T-helper 17 cell (primary cell): ENCODE measurements at regions not wholly inside any gene's neighbourhood (a gene's known extent, or its start where the extent isn't known, plus 50 kb on each side); places are given as distances from the start of the nearest gene placed in this dataset.

Experiments
- ATAC-seq: fragments of 150-1000 bp; cut with Tn5 transposase; 2 replicates; pipeline ENCODE4 v1.10.0; 2021; ENCODE audit warnings: mild to moderate bottlenecking, moderate library complexity
- DNase-seq, 3 donors: peaks; one replicate each; pipeline versions ENCODE4 v3.0.0 to v3.0.0-alpha.2; 2020 to 2021
- H3K9me3 ChIP-seq: one replicate; pipeline ENCODE4 v1.7.0; 2013; ENCODE audit warnings: low read length, mild to moderate bottlenecking; ENCODE audit not compliant: control insufficient read depth, poor library complexity, severe bottlenecking
- H3K27ac Mint-ChIP-seq: one replicate; pipeline ENCODE4 v1.8.0; 2022; ENCODE audit warnings: mild to moderate bottlenecking, moderate library complexity, mixed read lengths
- H3K27me3 Mint-ChIP-seq: one replicate; pipeline ENCODE4 v1.8.0; 2022; ENCODE audit warnings: mixed read lengths
- H3K36me3 Mint-ChIP-seq: one replicate; pipeline ENCODE4 v1.8.0; 2022; ENCODE audit warnings: low read depth, mixed read lengths
- H3K4me1 Mint-ChIP-seq: one replicate; pipeline ENCODE4 v1.8.0; 2022; ENCODE audit warnings: mild to moderate bottlenecking, mixed read lengths
- H3K4me3 Mint-ChIP-seq: one replicate; pipeline ENCODE4 v1.8.0; 2022; ENCODE audit warnings: mild to moderate bottlenecking, moderate library complexity, mixed read lengths

- no peaks in the 10 kb centered on the region for H3K27me3 Mint-ChIP-seq
Measured at GRCh38 chr2:223260681-223261080, 208.7 kb downstream of the KCNE4 start.

GRCh38 chr2:223262946-223263345, 211.0 kb downstream of the KCNE4 start:
- no peaks in the 10 kb centered on the region for H3K4me1 Mint-ChIP-seq
- no peak for ATAC-seq
- H3K4me3 Mint-ChIP-seq = no peak overlapping the region
- no peak overlapping the region for H3K27ac Mint-ChIP-seq
- H3K9me3 ChIP-seq = no peaks in the 10 kb centered on the region
- DNase-seq = no peak
- H3K27me3 Mint-ChIP-seq = no peaks in the 10 kb centered on the region
- no peaks in the 10 kb centered on the region for H3K36me3 Mint-ChIP-seq

More at GRCh38 chr2:223260681-223261080, 208.7 kb downstream of the KCNE4 start:
- Mint-ChIP-seq H3K4me1 (no peaks in the 10 kb centered on the region), H3K4me3 (no peak overlapping the region), H3K27ac (no peak overlapping the region), H3K36me3 (no peaks in the 10 kb centered on the region)
- no peak for ATAC-seq
- H3K9me3 ChIP-seq = no peaks in the 10 kb centered on the region
- DNase-seq = no peak

DNA sequence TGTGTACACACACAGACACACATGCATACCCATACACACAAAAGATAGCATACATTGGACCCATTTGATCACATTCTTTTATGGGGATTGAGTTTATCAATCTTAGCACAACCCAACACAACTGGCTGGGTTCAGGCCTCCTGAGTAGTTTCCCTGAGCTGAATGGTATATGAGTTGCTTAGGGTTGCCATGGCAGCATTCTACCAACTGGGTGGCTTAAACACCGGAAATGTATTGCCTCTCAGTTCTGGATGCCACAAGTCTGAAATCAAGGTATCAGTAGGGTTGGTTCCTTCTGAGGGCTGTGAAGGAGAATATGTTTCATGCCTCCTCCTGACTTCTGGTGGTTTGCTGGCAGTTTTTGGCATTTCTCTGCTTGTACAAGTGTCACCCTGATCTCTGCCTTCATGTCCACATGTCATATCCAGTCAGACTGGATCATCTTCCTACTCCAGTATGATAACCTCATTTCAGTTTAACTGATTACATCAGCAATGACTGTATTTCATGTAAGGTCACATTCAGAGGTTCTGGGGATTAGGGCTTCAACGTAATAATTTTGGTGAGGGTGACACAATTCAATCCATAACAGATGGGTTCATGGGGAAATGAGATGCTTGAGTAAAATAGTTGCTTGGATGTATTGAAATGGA, 212.7 kb downstream of the KCNE4 start:
- no peaks in the 10 kb centered on the region for H3K27me3 Mint-ChIP-seq
- H3K4me1 Mint-ChIP-seq = no peaks in the 10 kb centered on the region
- no peaks in the 10 kb centered on the region for H3K36me3 Mint-ChIP-seq
- H3K27ac Mint-ChIP-seq = no peak overlapping the region
- H3K4me3 Mint-ChIP-seq = no peak overlapping the region
- DNase-seq (no peak), ATAC-seq (no peak)
- H3K9me3 ChIP-seq = no peaks in the 10 kb centered on the region

GRCh38 chr2:223267160-223267951, 215.4 kb downstream of the KCNE4 start:
- no peaks in the 10 kb centered on the region for H3K9me3 ChIP-seq
- no peaks in the 10 kb centered on the region for H3K4me1 Mint-ChIP-seq
- no peak overlapping the region for H3K27ac Mint-ChIP-seq
- no peaks in the 10 kb centered on the region for H3K36me3 Mint-ChIP-seq
- ATAC-seq (no peak), DNase-seq (no peak)
- H3K4me3 Mint-ChIP-seq = no peak overlapping the region
- H3K27me3 Mint-ChIP-seq = no peaks in the 10 kb centered on the region

DNA sequence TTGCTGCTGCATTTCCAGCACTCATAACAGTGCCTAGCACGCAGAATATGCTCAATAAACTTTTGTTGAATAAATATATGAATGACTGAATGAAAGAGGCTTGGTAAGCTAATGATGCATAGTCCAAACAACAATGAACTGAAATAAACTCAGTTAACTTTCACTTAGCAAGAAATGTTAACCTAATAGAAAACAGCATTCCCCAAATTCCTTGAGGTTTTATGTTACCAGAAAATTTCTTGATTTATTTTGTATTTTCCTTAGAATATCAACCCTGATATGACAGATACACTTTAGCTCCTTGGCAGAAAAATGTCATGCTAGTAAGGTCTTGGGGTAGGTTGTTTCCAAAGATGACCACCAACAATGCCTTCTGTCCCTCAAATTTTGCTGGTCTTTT, 217.4 kb downstream of the KCNE4 start:
- DNase-seq (no peak), ATAC-seq (no peak)
- H3K27me3 Mint-ChIP-seq = no peaks in the 10 kb centered on the region
- no peaks in the 10 kb centered on the region for H3K9me3 ChIP-seq
- no peak overlapping the region for H3K27ac Mint-ChIP-seq
- no peaks in the 10 kb centered on the region for H3K4me1 Mint-ChIP-seq
- H3K4me3 Mint-ChIP-seq = no peak overlapping the region
- H3K36me3 Mint-ChIP-seq = no peaks in the 10 kb centered on the region

DNA sequence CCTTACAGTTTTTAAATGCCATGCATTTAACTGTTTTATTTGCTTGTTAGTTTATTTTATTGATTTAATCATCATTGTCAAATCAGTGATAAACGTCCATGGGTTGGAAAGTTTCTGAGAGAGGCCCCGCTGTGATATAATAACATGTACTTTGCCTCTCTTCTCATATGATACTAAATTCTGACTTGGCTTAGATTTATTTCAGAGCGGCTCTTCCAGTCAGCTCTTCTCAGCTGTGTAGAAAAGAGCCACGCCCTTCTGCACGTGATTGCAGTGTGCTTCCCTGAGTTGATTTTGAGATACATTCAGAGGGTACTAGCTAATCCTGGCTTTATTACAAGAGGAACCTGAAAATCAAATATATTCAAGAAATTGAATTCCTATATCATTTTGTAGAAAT, 218.6 kb downstream of the KCNE4 start:
- H3K27me3 Mint-ChIP-seq = no peaks in the 10 kb centered on the region
- H3K36me3 Mint-ChIP-seq = no peaks in the 10 kb centered on the region
- H3K9me3 ChIP-seq = no peaks in the 10 kb centered on the region
- no peak overlapping the region for H3K27ac Mint-ChIP-seq
- DNase-seq (no peak), ATAC-seq (no peak)
- H3K4me3 Mint-ChIP-seq = no peak overlapping the region
- no peaks in the 10 kb centered on the region for H3K4me1 Mint-ChIP-seq

DNA sequence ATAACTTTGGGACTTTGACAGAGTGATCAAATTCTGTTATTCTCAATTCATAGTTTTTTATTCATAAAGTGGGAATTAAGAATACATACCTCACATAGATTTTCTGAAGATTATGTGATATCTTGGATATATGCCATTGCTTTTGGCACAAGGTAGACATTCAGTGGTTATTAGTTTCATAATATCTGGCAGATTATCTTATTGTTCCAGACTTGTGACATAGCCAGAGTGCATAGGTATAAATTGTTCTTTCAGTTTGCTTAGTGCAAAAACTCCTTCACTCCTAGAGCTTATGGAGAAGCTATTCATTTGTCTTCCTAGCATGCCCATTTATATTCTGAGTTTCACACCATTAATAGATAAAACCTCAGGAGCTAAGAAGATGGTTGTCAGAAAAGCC, 222.0 kb downstream of the KCNE4 start:
- Mint-ChIP-seq H3K36me3 (peaks cover 2% of the 10 kb centered on the region), H3K27me3 (no peaks in the 10 kb centered on the region), H3K4me3 (no peak overlapping the region), H3K27ac (no peak overlapping the region), H3K4me1 (no peaks in the 10 kb centered on the region)
- H3K9me3 ChIP-seq = no peaks in the 10 kb centered on the region
- no peak for DNase-seq
- ATAC-seq = no peak

DNA sequence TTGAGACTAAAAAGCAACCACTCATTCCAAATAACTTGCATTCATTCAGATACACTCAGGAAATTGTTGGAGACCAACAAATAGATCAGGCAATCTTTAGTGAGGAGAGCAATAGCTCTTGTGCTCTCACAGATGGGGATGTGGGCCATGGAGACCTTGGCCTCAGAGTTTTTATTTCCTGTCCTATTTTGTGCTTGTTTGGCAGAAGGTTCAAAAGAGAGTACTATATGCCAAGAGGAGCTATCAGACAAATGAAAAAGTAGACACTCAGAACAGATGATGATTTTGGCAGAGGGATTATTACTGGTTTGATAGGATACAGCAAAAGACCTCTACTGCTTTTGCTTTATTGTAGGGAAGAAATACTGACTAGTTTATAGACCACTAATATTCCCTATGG, 230.2 kb downstream of the KCNE4 start:
- H3K27me3 Mint-ChIP-seq = no peaks in the 10 kb centered on the region
- H3K4me3 Mint-ChIP-seq = no peak overlapping the region
- H3K9me3 ChIP-seq = no peaks in the 10 kb centered on the region
- no peaks in the 10 kb centered on the region for H3K4me1 Mint-ChIP-seq
- DNase-seq (no peak), ATAC-seq (no peak)
- no peak overlapping the region for H3K27ac Mint-ChIP-seq
- peaks cover 2% of the 10 kb centered on the region for H3K36me3 Mint-ChIP-seq

DNA sequence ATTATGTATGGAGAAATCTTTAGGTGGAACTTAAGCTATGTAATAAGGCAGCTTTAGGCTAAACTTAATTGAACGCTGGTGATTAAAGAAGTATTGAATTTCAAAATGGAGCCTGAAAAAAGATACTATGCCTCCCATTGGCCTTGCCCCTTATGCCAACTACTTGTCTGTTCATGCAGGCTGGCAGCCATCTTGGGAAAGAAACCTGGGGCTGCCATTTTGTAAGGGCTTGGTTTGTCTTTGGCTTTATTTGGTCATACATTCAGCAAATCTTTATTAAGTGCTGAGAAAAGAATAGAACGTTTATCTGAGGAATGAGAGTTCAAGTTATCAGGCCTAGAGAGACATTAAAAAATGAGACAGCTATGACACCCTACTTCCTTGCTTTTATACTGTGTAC, 231.3 kb downstream of the KCNE4 start:
- ATAC-seq (no peak), DNase-seq (no peak)
- Mint-ChIP-seq H3K27ac (no peak overlapping the region), H3K4me3 (no peak overlapping the region), H3K4me1 (no peaks in the 10 kb centered on the region), H3K27me3 (no peaks in the 10 kb centered on the region), H3K36me3 (peaks cover 2% of the 10 kb centered on the region)
- H3K9me3 ChIP-seq = no peaks in the 10 kb centered on the region

- no peak overlapping the region for H3K27ac Mint-ChIP-seq
- ATAC-seq (no peak), DNase-seq (no peak)
- no peaks in the 10 kb centered on the region for H3K36me3 Mint-ChIP-seq
- H3K4me3 Mint-ChIP-seq = no peak overlapping the region
- H3K4me1 Mint-ChIP-seq = no peaks in the 10 kb centered on the region
- H3K9me3 ChIP-seq = no peaks in the 10 kb centered on the region
- no peaks in the 10 kb centered on the region for H3K27me3 Mint-ChIP-seq
Measured at GRCh38 chr2:223283771-223284170, 231.8 kb downstream of the KCNE4 start.

GRCh38 chr2:223285370-223286265, 233.6 kb downstream of the KCNE4 start:
- H3K9me3 ChIP-seq = no peaks in the 10 kb centered on the region
- ATAC-seq (no peak), DNase-seq (no peak)
- Mint-ChIP-seq H3K4me3 (no peak overlapping the region), H3K27me3 (no peaks in the 10 kb centered on the region), H3K4me1 (no peaks in the 10 kb centered on the region), H3K27ac (no peak overlapping the region), H3K36me3 (no peaks in the 10 kb centered on the region)

DNA sequence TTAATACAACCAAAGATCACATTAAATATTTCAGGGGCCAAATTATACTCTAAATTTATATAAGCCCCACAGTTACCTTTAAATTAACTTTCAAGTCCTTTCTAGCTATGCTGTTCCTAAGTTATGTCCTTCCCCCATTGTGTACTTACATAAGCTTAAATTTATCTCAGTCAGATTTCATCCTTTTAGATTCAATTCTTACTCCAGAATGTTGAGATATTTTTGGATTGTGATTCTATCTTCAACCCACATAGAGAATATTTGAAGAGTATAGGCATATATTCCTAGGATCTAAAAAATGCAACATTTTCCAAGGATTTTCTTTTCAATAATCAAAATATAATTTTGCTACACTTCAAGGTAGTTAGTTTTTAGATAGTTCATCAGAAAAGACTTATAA, 242.8 kb downstream of the KCNE4 start:
- no peaks in the 10 kb centered on the region for H3K36me3 Mint-ChIP-seq
- H3K4me3 Mint-ChIP-seq = no peak overlapping the region
- no peaks in the 10 kb centered on the region for H3K27me3 Mint-ChIP-seq
- ATAC-seq (no peak), DNase-seq (no peak)
- no peaks in the 10 kb centered on the region for H3K4me1 Mint-ChIP-seq
- H3K9me3 ChIP-seq = no peaks in the 10 kb centered on the region
- no peak overlapping the region for H3K27ac Mint-ChIP-seq

DNA sequence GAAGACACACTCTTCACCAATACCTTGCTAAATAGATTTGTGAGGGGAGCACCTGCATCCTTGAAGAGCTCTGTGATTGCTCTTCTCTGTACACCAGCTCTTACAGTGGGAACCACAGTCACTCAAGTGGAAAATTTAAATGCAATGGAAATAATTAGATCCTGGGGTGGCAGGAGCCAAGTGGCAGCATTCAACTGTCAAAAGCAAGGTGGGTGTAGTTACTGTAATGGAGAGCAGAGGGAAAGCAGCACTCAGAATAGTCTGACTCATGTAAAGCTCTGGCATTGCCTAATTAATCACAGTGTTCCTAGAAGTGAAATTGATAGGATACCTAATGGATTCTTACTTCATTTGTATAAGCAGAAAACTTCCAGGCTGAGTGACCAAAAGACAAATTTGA, 245.8 kb downstream of the KCNE4 start:
- H3K4me1 Mint-ChIP-seq = no peaks in the 10 kb centered on the region
- no peak overlapping the region for H3K27ac Mint-ChIP-seq
- no peaks in the 10 kb centered on the region for H3K27me3 Mint-ChIP-seq
- H3K36me3 Mint-ChIP-seq = no peaks in the 10 kb centered on the region
- H3K9me3 ChIP-seq = no peaks in the 10 kb centered on the region
- DNase-seq (no peak), ATAC-seq (no peak)
- H3K4me3 Mint-ChIP-seq = no peak overlapping the region
